ENCODE measurements at regions not wholly inside any gene's neighbourhood (a gene's known extent, or its start where the extent isn't known, plus 50 kb on each side); places are given as distances from the start of the nearest gene placed in this dataset.

- DNase-seq, result no peak
Measured at GRCh38 chr13:106295971-106296370, 239.5 kb downstream of the EFNB2 start.

DNA sequence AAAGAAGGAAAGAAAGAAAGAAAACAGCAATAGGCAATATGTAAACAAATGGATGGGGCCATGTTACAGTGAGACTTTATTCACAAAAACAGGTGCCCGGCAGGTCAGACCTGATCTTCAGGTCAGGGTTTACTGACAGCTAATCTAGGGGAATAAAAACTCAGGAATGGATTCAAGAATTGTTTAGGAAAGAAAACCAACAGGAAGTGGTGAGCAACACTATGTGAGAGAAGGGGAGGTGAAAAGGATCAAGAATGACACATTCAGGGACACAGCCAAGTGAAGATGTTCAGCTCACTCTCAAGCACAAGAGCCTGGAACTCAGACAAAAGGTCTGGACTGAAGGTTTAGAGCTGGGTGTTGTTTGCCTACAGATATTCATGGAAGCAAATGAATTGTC lies 244.5 kb downstream of the EFNB2 start:
- no peak for DNase-seq

DNA sequence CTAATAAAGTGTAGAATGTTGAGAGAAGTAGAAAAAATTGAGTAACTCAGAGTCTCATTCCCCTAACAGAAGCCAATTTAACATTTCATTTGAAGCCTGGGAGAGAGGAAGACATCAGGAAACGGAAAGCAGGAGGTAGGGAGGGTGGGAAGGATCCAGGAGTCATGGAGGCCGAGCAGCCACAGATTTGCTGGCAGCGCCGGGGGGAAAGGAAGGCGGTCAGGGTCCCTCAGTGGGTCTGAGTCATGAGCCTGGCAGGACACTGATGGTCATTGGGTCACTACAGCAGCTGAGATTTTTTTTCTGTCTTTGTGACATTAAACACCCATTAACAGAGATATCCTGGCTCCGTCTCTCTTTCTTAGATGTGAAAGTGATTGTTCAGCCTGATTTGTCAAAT lies 248.1 kb downstream of the EFNB2 start:
- DNase-seq, result no peak

DNA sequence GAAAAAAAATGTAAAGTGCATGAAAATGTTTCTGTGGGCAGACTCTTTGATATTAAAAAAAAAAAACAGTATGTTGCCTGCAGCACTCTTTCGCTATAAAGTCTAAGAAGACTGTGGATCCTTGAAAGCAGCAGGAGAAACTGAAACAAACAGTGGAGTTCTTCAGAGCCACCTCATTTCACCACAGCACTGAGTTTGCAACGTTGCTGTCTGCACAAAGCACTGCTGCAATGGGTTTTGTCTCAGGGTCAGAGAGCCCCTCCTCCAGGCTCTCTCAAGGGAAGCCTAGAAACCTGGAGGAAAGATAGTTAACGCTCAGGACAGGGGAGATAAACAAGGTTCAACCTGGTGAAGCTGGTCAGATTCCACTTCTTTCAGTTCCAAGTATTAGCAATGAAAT lies 248.7 kb downstream of the EFNB2 start:
- DNase-seq, result no peak

DNA sequence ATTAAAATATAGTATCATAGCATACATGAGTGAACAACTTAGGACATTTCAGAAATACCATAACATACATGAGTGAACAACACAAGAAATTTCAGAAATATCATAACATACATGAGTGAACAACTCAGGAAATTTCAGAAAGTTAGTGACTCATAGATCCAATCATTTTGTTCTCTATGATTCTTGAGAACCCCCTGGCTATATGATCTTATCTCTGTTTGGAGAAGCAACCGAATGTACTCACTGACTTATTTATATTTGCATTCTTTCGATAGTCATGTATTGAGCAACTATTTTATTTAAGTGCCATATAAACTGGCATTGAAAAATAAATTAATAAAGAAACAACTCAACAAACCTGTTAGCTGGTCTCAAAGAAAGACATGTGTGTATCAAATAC lies 251.1 kb downstream of the EFNB2 start:
- no peak for DNase-seq

- no peak for DNase-seq
Measured at GRCh38 chr13:106281426-106281825, 254.0 kb downstream of the EFNB2 start.

DNA sequence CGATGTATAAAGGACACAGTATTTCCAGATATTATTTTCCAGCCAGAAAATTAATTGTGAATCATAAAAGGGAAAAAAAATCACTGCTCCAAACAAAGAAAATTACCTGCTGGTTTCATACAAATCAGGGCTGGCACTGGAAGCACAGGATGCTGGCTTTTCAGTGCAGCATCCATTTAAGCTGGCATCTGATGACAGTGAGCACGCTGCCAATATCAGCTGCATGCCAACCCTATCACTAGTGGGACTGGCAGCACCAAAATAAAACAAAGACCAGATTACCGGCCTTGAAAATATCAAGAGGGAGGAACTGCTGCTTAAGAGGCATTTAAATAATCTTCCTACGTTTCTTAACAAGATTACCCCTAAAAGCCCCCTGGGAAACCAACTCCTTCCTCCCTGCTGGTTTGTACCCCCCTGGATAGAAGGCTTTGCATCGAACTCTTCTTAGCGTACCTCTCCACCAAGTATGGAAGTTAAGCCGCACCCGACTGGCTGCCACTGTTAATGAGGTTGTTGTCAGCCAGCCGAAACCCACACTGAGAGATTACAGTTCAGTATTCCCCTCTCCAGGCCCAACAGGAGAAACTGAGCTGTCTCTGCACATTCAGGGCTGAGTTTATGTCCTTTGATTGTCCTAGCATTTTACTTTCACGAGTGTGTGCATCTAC lies 257.8 kb downstream of the EFNB2 start:
- no peak for DNase-seq

DNA sequence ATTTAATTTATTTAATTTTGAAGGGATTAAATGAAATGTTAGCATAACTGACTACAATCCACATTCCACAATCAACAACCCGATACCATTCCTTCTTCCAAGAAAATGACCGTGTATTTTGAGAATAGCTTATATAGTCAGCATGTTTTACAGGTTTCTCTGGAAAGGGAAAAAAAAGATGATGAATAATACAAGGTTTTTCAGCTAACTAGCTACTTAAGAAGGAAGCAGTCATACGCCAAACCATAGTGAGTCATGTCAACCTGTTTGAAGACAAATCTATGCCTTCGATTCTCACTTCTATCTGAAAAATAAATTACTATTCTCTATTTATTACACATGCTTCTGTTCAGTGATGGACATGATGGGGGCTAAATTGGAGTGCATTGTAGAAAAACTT lies 258.6 kb downstream of the EFNB2 start:
- DNase-seq, result no peak

- no peak for DNase-seq
Measured at GRCh38 chr13:106275446-106276032, 259.9 kb downstream of the EFNB2 start.

DNA sequence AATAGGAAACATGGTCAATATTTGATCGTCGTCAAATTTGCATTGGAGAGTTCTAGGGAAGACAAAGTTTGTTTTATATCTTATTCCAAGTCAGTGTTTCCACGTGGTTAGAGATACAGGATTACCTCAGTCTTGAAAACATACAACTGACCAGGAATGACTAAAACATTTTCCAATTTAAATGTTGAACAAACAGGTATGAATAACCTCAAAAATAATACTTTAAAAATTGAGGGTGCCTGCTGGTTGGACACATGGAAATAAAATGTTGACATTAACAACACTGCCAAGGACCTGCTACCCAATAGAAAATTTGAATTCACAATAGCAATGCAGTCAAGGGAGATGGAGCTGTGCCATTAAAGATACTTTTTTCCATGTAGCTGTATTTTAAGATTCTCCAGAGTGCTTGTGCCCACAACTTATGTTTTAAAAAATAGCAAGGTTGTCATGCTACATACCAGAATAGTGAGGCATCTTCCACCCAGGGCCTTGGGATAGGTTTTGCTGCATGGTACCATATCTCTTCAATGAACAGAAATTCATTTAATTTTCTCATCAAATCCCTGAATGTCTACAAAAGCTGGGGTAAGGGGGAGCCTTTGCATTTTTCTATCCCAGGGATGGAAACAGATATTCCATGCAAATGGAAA lies 260.8 kb downstream of the EFNB2 start:
- DNase-seq, result no peak

DNA sequence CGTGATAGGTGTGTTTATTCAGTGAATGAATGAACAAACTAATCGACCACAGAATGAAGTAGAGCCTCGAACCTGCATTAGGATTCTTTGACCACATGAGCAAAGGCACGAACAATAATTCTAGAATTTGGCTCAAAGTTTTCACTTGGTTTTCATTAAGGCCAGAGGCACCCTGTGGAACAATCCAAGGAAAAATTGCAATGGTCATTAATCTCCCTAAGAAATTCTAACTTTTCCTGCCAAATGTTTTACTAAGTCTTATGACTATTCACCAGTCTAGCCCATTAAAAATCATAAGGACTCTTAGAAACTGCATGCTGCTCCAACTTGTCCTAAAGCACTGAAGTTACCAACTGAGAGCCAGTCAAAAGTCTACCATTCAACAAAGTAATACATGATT lies 271.7 kb downstream of the EFNB2 start:
- no peak for DNase-seq

DNA sequence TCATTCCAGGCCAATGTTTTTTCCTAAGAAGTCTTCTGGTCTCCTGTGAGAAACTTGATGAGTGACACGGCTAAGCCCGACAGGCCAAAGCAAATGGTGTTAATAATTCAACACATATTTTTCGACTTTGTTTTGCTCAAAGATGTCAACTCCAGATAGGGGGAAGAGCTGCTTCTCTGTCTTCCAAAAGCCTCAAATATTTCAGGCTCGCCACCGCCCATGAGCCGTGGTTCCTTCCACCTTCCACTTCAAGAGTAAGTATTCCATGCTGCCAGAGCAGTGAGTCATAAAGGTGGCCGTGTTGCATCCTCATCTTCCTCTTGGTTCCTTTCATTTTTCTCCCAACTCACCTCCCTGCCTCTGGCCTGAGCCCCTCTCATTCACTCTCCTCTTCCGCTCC lies 272.6 kb downstream of the EFNB2 start:
- DNase-seq, result no peak

DNA sequence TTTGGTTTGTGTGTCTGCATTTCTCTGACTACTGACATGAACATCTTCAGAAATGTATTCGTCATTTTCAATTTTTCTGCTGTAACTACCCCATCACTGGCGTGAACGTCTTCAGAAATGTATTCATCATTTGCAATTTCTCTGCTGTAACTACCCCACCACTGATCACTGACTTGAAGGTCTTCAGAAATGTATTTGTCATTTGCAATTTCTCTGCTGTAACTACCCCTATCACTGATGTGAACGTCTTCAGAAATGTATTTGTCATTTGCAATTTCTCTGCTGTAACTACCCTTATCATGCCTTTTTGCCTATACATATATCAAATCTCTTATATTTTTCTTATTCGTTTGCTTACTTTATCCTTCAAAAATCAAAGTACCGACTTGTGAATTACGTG lies 274.0 kb downstream of the EFNB2 start:
- DNase-seq, result no peak

DNA sequence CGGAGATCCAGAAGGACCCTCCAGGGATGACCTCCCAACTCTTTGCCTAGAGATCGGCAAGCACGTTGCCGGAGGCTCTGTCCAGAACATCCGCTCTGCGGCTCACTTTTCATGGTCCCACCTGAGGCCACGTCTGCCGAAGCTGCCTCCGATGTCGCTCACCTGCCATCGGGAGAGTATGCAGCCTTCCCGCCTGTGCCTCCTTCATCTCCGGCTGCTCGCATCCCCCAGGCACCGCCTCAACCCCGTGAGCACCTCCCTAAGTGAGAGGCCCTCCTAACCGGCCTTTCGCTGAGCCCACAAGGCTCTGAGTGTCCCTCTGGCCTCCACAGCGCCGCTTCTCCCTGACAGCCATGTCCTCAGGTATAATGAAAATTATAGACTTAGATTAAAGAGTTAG lies 275.1 kb downstream of the EFNB2 start:
- no peak for DNase-seq

- no peak for DNase-seq
Measured at GRCh38 chr13:106259928-106260327, 275.5 kb downstream of the EFNB2 start.

- no peak for DNase-seq
Measured at GRCh38 chr13:106246666-106247188, 288.7 kb downstream of the EFNB2 start.

- DNase-seq, result no peak
Measured at GRCh38 chr13:106246242-106246641, 289.2 kb downstream of the EFNB2 start.

DNA sequence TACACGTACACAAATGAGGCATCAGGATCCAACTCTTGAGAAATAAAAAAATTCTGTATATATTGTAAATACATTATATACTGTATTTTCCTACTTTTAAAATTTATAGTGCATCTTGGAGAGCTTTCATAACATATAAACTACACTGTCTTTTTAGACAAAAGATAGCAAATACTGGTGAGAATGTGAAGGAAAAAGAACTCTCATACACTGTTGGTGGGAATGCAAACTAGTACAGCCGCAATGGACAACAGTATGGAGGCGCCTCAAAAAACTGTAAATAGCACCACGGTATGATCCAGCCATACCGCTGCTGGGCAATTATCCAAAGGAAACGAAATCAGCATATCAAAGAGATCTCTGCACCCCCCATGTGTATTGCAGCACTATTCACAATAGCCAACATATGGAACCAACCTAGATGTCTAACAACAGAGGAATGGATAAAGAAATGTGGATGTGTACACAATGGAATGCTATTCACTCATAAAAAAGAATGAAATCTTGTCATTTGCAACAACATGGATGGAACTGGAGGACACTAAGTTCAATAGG lies 292.4 kb downstream of the EFNB2 start:
- no peak for DNase-seq

GRCh38 chr13:106241974-106242953 lies 293.2 kb downstream of the EFNB2 start:
- DNase-seq, result no peak

DNA sequence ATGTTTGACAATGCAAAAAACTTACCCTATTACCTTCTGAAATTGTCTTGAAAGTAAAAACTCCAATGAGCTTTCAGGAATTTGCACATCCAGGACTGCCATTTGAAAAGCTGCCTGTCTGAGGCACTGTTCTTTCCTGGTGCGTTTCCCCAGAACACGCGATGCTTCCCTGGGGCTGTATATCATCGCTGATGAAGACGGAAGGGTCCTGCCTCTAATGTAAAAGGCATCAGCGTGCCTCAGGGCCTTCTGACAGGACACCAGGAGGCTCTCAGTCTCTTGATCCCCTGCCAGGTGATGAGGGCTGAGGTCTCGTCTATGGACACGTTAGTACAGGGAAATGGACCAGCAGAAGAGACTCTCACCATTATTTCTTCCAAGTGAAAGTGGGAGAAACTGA lies 296.8 kb downstream of the EFNB2 start:
- DNase-seq, result no peak

- no peak for DNase-seq
Measured at GRCh38 chr13:106234636-106235035, 300.8 kb downstream of the EFNB2 start.

DNA sequence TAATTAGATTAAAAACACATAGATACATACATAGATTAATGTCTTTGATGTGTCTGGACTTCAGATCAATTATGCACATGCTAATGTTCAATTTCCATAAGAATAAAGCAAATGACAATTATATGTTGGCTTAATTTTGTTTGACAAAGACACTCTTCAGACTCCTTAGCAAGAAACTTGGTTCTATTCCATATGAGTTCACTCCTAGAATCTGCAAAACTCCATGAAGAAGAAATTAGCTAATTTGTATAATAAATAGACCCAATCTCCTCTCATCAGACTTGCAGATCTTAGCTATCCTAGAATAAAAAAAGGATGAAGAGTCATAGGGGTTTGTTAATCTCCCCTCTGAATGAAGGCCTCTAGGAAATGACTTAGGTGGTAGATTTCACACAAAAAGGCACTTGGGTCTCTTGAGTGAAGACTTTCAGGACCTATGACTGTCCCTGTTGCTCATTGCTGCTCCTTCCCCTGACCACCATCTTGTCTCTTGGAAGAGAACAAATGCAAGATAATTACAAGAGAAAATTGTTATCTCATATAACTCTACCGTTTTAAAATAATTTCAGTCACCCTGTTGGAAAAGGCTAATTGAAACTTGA lies 302.2 kb downstream of the EFNB2 start:
- DNase-seq, result no peak

All from KG1 (cell line).